ENCODE measurements at regions not wholly inside any gene's neighbourhood (a gene's known extent, or its start where the extent isn't known, plus 50 kb on each side); places are given as distances from the start of the nearest gene placed in this dataset.
"Not testable (repeated sequence)": the region's sequence is repeated elsewhere in the genome, so short reads cannot be mapped to it uniquely, and the experiment has no call there.

DNA sequence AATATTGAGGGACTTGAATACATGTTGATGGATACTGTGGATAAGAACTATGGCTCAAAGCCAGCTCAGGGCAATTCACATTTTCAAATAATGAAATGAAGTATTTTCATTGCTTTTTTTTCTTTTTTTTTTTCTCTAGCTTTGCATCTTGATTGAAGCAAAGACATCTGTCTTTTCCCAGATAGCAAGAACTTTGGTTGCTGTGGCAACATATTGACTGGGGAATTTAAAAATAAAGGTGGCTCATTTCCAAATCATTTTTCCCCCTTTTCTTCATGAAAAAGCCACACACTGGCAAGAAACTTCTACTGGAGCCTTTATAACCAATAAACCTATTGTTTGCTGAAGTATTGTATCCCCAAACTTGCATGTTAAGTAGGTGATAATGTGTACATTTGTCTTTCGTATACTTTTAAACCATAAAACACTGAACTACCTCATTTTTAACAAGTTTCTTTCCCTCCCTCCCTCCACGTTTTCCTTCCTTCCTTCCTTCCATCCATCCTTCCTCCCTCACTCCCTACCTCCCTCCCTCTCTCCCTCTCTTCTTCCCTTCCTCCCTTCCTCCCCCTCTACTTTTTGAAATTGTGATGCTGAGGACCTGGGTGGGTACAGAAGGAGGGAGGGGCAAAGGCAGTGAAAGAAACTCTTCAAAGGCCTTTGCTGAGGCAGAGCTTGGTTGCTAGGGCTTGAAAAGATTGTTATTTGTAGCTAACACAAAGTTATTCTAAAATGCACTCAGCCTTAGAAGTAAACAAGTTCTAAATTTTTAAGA, 343.5 kb upstream of the SPRY2 start:
- no peak for DNase-seq (ENCODE audit: low read depth, low spot score)

GRCh38 chr13:80680786-80681366, 339.9 kb upstream of the SPRY2 start:
- DNase-seq (ENCODE audit: low read depth, low spot score) = no peak

- DNase-seq (ENCODE audit: low read depth, low spot score) = no peak
These were observed 338.5 kb upstream of the SPRY2 start for GRCh38 chr13:80679423-80679822.

GRCh38 chr13:80677227-80677626, 336.3 kb upstream of the SPRY2 start:
- no peak for DNase-seq (ENCODE audit: low read depth, low spot score)

GRCh38 chr13:80675442-80675841, 334.5 kb upstream of the SPRY2 start:
- DNase-seq (ENCODE audit: low read depth, low spot score) = not testable (repeated sequence)

GRCh38 chr13:80671773-80672172, 330.8 kb upstream of the SPRY2 start:
- no peak for DNase-seq (ENCODE audit: low read depth, low spot score)

DNA sequence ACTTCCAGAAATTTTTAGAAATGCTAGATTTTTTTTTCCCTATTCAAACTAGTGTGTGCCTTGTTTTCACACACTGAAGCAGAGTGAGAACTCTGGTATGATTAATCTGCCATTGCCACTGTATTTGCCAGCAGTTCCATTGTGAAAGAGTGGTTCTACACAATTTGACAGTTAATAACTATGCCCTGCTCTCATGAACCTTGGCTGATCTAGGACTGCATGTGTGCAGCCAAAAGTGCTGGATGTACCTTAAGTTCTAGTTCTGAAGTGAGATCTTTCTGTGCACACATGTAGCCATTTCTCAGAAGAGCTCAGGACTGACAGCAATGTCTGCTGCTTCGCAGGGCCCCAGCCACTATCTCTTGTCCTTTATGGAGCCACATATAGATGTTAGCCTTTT, 328.2 kb upstream of the SPRY2 start:
- no peak for DNase-seq (ENCODE audit: low read depth, low spot score)

DNA sequence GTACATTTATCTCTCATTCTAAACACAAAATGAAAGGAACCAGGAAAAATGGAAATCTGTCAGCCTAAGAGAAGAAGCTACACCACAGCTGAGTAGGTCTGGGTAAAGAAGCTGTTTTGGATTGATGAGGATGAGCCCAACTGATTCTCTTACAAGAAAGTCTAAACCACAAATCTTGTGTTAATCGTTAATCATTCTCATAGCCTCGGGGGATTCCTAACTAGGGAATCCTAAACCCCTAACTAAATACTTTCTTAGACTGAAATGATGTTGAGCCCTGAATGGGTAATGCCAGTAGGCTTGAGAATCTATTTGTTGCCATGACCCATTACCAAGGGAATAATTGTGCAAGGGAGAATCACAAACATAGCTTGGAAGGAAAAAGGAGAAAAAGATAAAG, 327.5 kb upstream of the SPRY2 start:
- no peak for DNase-seq (ENCODE audit: low read depth, low spot score)

DNA sequence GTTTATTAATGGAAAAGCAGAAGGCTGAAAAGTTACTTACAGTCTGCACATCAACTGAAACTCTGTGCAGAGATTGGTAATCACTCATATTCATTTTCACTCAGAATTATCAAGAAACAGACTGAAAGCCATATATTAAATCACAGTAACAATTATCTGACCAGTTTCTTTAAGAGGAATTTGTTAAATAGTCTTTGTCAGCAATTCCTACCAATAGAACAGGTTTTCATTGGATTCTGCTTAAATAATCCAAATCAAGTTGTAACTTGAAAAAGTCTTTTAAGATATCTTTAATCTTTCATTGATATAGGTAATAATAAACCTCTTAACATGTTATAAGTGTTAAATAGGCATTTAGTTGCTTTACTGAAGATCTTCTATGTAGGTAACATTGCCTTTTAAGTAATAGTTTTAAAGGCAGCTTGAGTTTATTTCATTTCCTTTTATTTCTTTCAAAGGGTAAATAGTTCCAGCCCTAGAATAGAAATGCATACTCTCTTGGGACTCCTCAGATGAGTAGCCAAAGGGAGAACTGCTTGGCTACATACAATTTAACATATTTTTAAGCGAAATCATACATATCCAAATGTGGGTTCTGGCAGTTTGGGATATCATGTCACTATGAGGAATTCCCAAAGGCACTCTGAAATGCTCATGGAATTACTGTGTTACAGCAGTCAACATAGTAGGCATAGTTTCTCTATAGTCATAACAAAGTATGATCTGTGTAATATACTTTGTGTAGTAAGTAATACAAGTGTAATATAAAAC, 326.0 kb upstream of the SPRY2 start:
- no peak for DNase-seq (ENCODE audit: low read depth, low spot score)

- DNase-seq (ENCODE audit: low read depth, low spot score) = no peak
These were observed 324.9 kb upstream of the SPRY2 start for GRCh38 chr13:80665792-80666333.

GRCh38 chr13:80664950-80665349, 324.0 kb upstream of the SPRY2 start:
- no peak for DNase-seq (ENCODE audit: low read depth, low spot score)

DNA sequence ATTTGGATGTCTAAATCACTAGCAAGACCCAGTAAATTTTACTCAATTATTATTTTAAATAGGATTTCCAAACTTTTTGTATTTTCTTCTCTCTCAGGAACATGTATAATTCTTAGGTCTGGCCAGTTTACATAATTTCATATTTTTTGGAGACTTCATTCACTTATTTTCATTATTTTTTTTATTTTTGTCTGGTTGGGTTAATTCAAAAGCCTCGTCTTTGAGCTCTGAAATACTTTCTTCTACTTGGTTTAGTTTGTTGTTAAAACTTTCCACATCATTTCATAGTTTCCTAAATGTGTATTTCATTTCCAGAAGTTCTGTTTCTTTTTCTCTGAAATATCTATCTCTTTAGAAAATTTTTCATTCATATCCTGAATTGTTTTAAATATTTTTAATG, 322.9 kb upstream of the SPRY2 start:
- DNase-seq (ENCODE audit: low read depth, low spot score) = no peak

- DNase-seq (ENCODE audit: low read depth, low spot score) = no peak
These were observed 317.8 kb upstream of the SPRY2 start for GRCh38 chr13:80658705-80659104.

GRCh38 chr13:80656512-80656904, 315.6 kb upstream of the SPRY2 start:
- DNase-seq (ENCODE audit: low read depth, low spot score) = no peak

GRCh38 chr13:80655778-80656511, 315.0 kb upstream of the SPRY2 start:
- no peak for DNase-seq (ENCODE audit: low read depth, low spot score)

GRCh38 chr13:80654638-80655249, 313.8 kb upstream of the SPRY2 start:
- DNase-seq (ENCODE audit: low read depth, low spot score) = no peak

DNA sequence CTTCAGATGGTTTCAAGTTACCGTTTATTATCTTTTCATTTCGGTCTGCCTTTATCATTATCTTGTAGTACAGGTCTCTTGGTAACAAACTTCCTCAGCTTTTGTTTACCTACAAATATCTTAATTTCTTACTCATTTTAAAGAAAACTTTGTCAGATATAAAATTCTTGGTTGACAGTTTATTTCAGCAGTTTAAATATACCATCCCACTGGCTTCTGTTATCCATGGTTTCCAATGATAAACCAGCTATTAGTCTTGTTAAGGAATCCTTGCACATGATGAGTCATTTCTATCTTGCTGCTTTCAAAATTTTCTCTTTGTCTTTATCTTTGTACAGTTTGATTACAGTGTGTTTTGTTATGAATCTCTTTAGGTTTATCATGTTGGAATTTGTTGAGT, 308.3 kb upstream of the SPRY2 start:
- no peak for DNase-seq (ENCODE audit: low read depth, low spot score)

DNA sequence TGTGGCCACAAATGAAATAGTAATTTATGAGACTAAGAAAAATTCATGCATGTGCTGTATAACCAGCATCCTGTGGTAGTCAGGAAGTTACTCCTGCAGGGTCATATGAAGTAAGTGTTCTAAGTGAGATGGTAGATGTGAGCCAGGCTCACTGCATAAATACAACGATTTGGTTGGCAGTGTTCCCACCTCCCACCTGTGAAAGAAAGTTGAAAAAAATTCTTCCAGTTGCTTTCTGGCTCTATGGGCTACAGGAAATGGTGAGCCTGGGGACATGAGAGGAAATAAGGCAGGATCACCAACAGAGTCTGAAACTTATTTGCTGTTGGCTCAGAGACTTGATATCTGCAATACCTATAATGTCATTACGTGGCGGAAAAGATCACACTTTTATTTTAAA, 301.7 kb upstream of the SPRY2 start:
- DNase-seq (ENCODE audit: low read depth, low spot score) = no peak

- DNase-seq (ENCODE audit: low read depth, low spot score) = no peak
These were observed 292.3 kb upstream of the SPRY2 start for GRCh38 chr13:80633251-80633650.

DNA sequence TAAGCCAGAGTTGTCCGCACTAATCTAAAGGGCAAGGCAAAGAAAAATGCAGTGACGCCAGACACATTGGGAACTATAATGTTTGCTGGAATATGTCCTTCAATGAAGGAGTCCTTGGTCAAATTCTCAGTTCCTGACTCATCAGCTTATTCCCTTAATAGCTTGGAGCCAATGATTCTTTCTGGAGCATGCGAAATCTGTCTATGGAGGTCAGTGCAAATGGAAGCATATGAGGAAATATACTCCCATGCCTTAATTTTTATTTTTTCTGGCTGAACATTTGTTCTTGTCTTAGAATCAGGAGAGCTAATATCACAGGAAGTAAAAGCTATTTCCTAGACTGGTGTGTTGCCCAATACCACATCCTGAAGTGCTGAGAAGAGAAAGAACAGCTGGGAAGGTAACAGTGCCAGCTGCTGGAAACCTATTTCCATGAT, 289.8 kb upstream of the SPRY2 start:
- no peak for DNase-seq (ENCODE audit: low read depth, low spot score)

GRCh38 chr13:80618781-80619180, 277.9 kb upstream of the SPRY2 start:
- DNase-seq (ENCODE audit: low read depth, low spot score) = no peak
